H1 (cell line): ENCODE measurements at regions not wholly inside any gene's neighbourhood (a gene's known extent, or its start where the extent isn't known, plus 50 kb on each side); places are given as distances from the start of the nearest gene placed in this dataset.

Experiments
- CTCF ChIA-PET: fragments of 300-600 bp; sonication (Branson Sonifier 250); formaldehyde crosslinking; loops from one replicate; lab custom pipeline; 2021; ENCODE audit not compliant: partially characterized antibody; lab: Charles Lee
- POLR2A ChIA-PET: fragments of 300-600 bp; sonication (Branson Sonifier 250); formaldehyde crosslinking; loops from one replicate; lab custom pipeline; 2021; ENCODE audit warnings: inconsistent platforms; ENCODE audit not compliant: partially characterized antibody; lab: Charles Lee
- DNase-seq, 2 experiments: peaks; one replicate each; pipeline versions ENCODE4 v3.0.0 to v3.0.0-alpha.2; 2010 to 2022; ENCODE audit warnings: low spot score in 2 of 2, low read depth in 1 of 2, mixed read lengths in 1 of 2
- FAIRE-seq: peaks from 2 replicates; lab custom pipeline; 2011; peaks lifted over from hg19 to GRCh38; lab: Jason Lieb, UNC
- H2AFZ ChIP-seq: 2 replicates; pipeline ENCODE4 v1.8.1; 2012; ENCODE audit warnings: low read length, inconsistent platforms
- H2AK5ac ChIP-seq: 2 replicates; pipeline ENCODE4 v1.6.1; 2013; ENCODE audit warnings: low read depth, low read length
- H2BK120ac ChIP-seq: replicated peaks from 2 replicates; pipeline ENCODE3; 2013; ENCODE audit warnings: low read depth, low read length, inconsistent platforms
- H2BK12ac ChIP-seq: 2 replicates; pipeline ENCODE4 v1.6.1; 2013; ENCODE audit warnings: low read depth, low read length
- H2BK15ac ChIP-seq: 2 replicates; pipeline ENCODE4 v1.6.1; 2013; ENCODE audit warnings: low read length
- H2BK20ac ChIP-seq: 2 replicates; pipeline ENCODE4 v1.6.1; 2013; ENCODE audit warnings: low read length
- H2BK5ac ChIP-seq: 2 replicates; pipeline ENCODE4 v1.6.1; 2013; ENCODE audit warnings: low read depth, low read length
- H3K14ac ChIP-seq: 2 replicates; pipeline ENCODE4 v1.6.1; 2013; ENCODE audit warnings: inconsistent platforms; ENCODE audit not compliant: insufficient read length
- H3K18ac ChIP-seq: 2 replicates; pipeline ENCODE4 v1.6.1; 2013; ENCODE audit warnings: low read length; ENCODE audit errors: extremely low read depth
- H3K23ac ChIP-seq: 2 replicates; pipeline ENCODE4 v1.6.1; 2013; ENCODE audit warnings: inconsistent platforms; ENCODE audit not compliant: insufficient read length
- H3K23me2 ChIP-seq: 2 replicates; pipeline ENCODE4 v1.6.1; 2013; ENCODE audit warnings: low read depth, low read length
- H3K27ac ChIP-seq: 2 replicates; pipeline ENCODE4 v1.6.1; 2011; ENCODE audit warnings: low read depth, low read length, inconsistent platforms
- H3K27me3 ChIP-seq, 4 experiments: replicated peaks in 1 of 4; 1 replicate in 1 of 4; 2 replicates in 3 of 4; pipeline versions ENCODE4 v1.6.1 to v1.8.1; 2011 to 2013; ENCODE audit warnings: low read length in 3 of 4, mild to moderate bottlenecking in 3 of 4, inconsistent platforms in 2 of 4, mixed read lengths in 2 of 4, moderate library complexity in 1 of 4; ENCODE audit not compliant: control insufficient read depth in 3 of 4, insufficient read depth in 3 of 4; ENCODE audit errors: extremely low read depth in 1 of 4
- H3K36me3 ChIP-seq, 4 experiments: 2 replicates each; pipeline versions ENCODE4 v1.6.1 to v1.8.1; 2011 to 2013; ENCODE audit warnings: mild to moderate bottlenecking in 4 of 4, low read length in 3 of 4, moderate library complexity in 2 of 4, control low read depth in 1 of 4, inconsistent platforms in 1 of 4; ENCODE audit not compliant: insufficient read depth in 4 of 4, control insufficient read depth in 2 of 4
- H3K4ac ChIP-seq: replicated peaks from 2 replicates; pipeline ENCODE3; 2013; ENCODE audit warnings: low read length, low read depth, mixed read lengths, inconsistent platforms; ENCODE audit not compliant: insufficient read length
- H3K4me1 ChIP-seq, 4 experiments: replicated peaks in 1 of 4; 1 replicate in 1 of 4; 2 replicates in 3 of 4; pipeline versions ENCODE4 v1.6.1 to v1.8.1; 2011 to 2013; ENCODE audit warnings: low read length in 3 of 4, inconsistent platforms in 2 of 4, mixed read lengths in 1 of 4; ENCODE audit not compliant: insufficient read depth in 4 of 4, control insufficient read depth in 3 of 4
- H3K4me2 ChIP-seq, 2 experiments: 2 replicates each; pipeline versions ENCODE4 v1.6.1 to v1.8.1; 2011 to 2013; ENCODE audit warnings: low read depth in 2 of 2, low read length in 2 of 2, control low read depth in 1 of 2, inconsistent platforms in 1 of 2, mild to moderate bottlenecking in 1 of 2; ENCODE audit not compliant: insufficient read depth in 1 of 2
- H3K4me3 ChIP-seq, 4 experiments: fragments of 200-600, 300-600 bp in 1 of 4; sonication (generic), shearing (Covaris generic), sonication (Bioruptor Twin) in 1 of 4; 2 replicates each; pipeline versions ENCODE4 v1.5.1 to v1.8.1; 2011 to 2016; ENCODE audit warnings: low read length in 4 of 4, low read depth in 3 of 4, control low read depth in 2 of 4, inconsistent platforms in 2 of 4, mild to moderate bottlenecking in 2 of 4, mixed read lengths in 1 of 4, moderate library complexity in 1 of 4; ENCODE audit not compliant: insufficient read depth in 2 of 4; ENCODE audit errors: extremely low read depth in 1 of 4
- H3K56ac ChIP-seq: replicated peaks from 2 replicates; pipeline ENCODE3; 2013; ENCODE audit warnings: low read depth, mild to moderate bottlenecking, mixed read lengths, low read length, inconsistent platforms; ENCODE audit not compliant: insufficient read length
- H3K79me1 ChIP-seq: 2 replicates; pipeline ENCODE4 v1.6.1; 2013; ENCODE audit warnings: low read depth, low read length, control low read depth
- H3K79me2 ChIP-seq, 2 experiments: 2 replicates each; pipeline versions ENCODE4 v1.6.1 to v1.8.1; 2012 to 2013; ENCODE audit warnings: low read length in 2 of 2, mild to moderate bottlenecking in 2 of 2, inconsistent platforms in 1 of 2; ENCODE audit not compliant: insufficient read depth in 2 of 2, control insufficient read depth in 1 of 2
- H3K9ac ChIP-seq, 4 experiments: replicated peaks in 1 of 4; 1 replicate in 1 of 4; 2 replicates in 3 of 4; pipeline versions ENCODE4 v1.6.1 to v1.8.1; 2011 to 2013; ENCODE audit warnings: low read depth in 3 of 4, low read length in 3 of 4, control low read depth in 2 of 4, mild to moderate bottlenecking in 2 of 4, moderate library complexity in 2 of 4, inconsistent platforms in 1 of 4; ENCODE audit errors: extremely low read depth in 1 of 4
- H3K9me3 ChIP-seq, 2 experiments: 2 replicates each; pipeline versions ENCODE4 v1.6.1 to v1.8.1; 2012 to 2013; ENCODE audit warnings: mild to moderate bottlenecking in 2 of 2, moderate library complexity in 2 of 2, control low read depth in 1 of 2, inconsistent platforms in 1 of 2, low read depth in 1 of 2, low read length in 1 of 2, mixed read lengths in 1 of 2; ENCODE audit not compliant: insufficient read depth in 2 of 2
- H4K20me1 ChIP-seq, 2 experiments: replicated peaks in 1 of 2; 2 replicates each; pipeline versions ENCODE3 to v1.8.1; 2011 to 2013; ENCODE audit warnings: inconsistent platforms in 2 of 2, low read length in 2 of 2, mild to moderate bottlenecking in 1 of 2; ENCODE audit not compliant: insufficient read depth in 2 of 2, control insufficient read depth in 1 of 2
- H4K5ac ChIP-seq: 2 replicates; pipeline ENCODE4 v1.6.1; 2013; ENCODE audit warnings: low read length, low read depth, mixed read lengths, inconsistent platforms; ENCODE audit not compliant: insufficient read length
- H4K8ac ChIP-seq: 2 replicates; pipeline ENCODE4 v1.8.0; 2013; ENCODE audit warnings: mild to moderate bottlenecking, moderate library complexity, low read length, inconsistent platforms; ENCODE audit not compliant: insufficient read depth; ENCODE audit errors: extremely low read depth
- H4K91ac ChIP-seq: replicated peaks from 2 replicates; pipeline ENCODE3; 2013; ENCODE audit warnings: low read length, mixed read lengths, inconsistent platforms; ENCODE audit not compliant: insufficient read length
- ATF2 ChIP-seq: IDR thresholded peaks from 2 replicates; pipeline ENCODE4 v1.6.1; 2012; ENCODE audit warnings: low read length, inconsistent platforms
- ATF3 ChIP-seq: IDR thresholded peaks from 2 replicates; pipeline ENCODE4 v1.6.1; 2011; ENCODE audit warnings: low read depth, mild to moderate bottlenecking, low read length; ENCODE audit not compliant: insufficient read depth
- CBX8 ChIP-seq: fragments of 300-800, 300-1000 bp; sonication (generic); IDR thresholded peaks from 2 replicates; pipeline ENCODE4 v1.7.1; 2016; ENCODE audit warnings: low read depth, low read length, borderline replicate concordance
- EP300 ChIP-seq, 2 experiments: IDR thresholded peaks; 1 replicate in 1 of 2; 2 replicates in 1 of 2; pipeline ENCODE4 v1.6.1; 2011 to 2012; ENCODE audit warnings: low read depth in 2 of 2, low read length in 2 of 2, mild to moderate bottlenecking in 2 of 2, borderline replicate concordance in 1 of 2, inconsistent platforms in 1 of 2, moderate library complexity in 1 of 2
- ZNF274 ChIP-seq: IDR thresholded peaks from 2 replicates; pipeline ENCODE4 v1.7.0; 2012; ENCODE audit warnings: low read length, borderline replicate concordance; ENCODE audit errors: extremely low read depth
- WGBS, 2 experiments: shearing (Covaris generic) in 1 of 2; methylation state at CpG; one replicate each; pipeline versions ENCODE4 v1.1.6 to v1.1.7; 2013 to 2015; ENCODE audit warnings: low lambda C conversion rate in 2 of 2, mixed read lengths in 2 of 2, inconsistent platforms in 1 of 2, low coverage in 1 of 2, missing lambda C conversion rate in 1 of 2; ENCODE audit not compliant: insufficient replicate concordance in 2 of 2, insufficient coverage in 1 of 2, insufficient read length in 1 of 2; ENCODE audit errors: extremely low coverage in 1 of 2, missing lambda C conversion rate in 1 of 2; 5-methylcytosine and 5-hydroxymethylcytosine counted together

GRCh38 chr4:67220861-67221260, 324.4 kb downstream of the CENPC start:
- Histone ChIP-seq H2AK5ac (no peak overlapping the region), H3K23me2 (no peaks in the 10 kb centered on the region), H3K27me3 (no peaks in the 10 kb centered on the region), H3K4me3 (no peak overlapping the region), H3K79me1 (no peaks in the 10 kb centered on the region), H3K4me2 (no peak overlapping the region), H3K18ac (no peak overlapping the region), H3K79me2 (no peaks in the 10 kb centered on the region), H2BK120ac (no peak overlapping the region), H2AFZ (no peak overlapping the region), H2BK12ac (no peak overlapping the region), H4K20me1 (no peaks in the 10 kb centered on the region), H3K9ac (no peak overlapping the region), H2BK15ac (no peak overlapping the region), H2BK5ac (no peak overlapping the region), H4K91ac (no peak overlapping the region), H3K56ac (no peak overlapping the region), H3K4ac (no peak overlapping the region), H3K27ac (no peak overlapping the region), H4K5ac (no peak overlapping the region), H3K23ac (no peak overlapping the region), H3K9me3 (no peaks in the 10 kb centered on the region), H2BK20ac (no peak overlapping the region), H4K8ac (no peak overlapping the region), H3K36me3 (no peaks in the 10 kb centered on the region), H3K4me1 (no peaks in the 10 kb centered on the region), H3K14ac (no peak overlapping the region)
- no peak for TF ChIP-seq EP300 (IDR thresholded peaks at IDR 0.05; ENCODE audit: borderline replicate concordance in 1 of 2, low read depth in 2 of 2, low read length in 2 of 2)
- no peak for TF ChIP-seq ATF2
- no peak for TF ChIP-seq CBX8
- TF ChIP-seq ATF3: no peak
- no peak for TF ChIP-seq ZNF274
- 88% methylated on average over 2 of the region's 2 CpGs; no CpG with 5 or more reads in 1 of the 2 experiments for WGBS, 2 experiments
- DNase-seq (no peak), FAIRE-seq (no peak)
- CTCF ChIA-PET: interaction anchor here (1.2 to 1.4 kb wide), 3 partner anchors 10 to 68 kb away, joined by 3 to 4 read pairs (median 4); no protein-coding TSS in a partner anchor
- POLR2A ChIA-PET: no interaction called here
